ENCODE measurements at regions not wholly inside any gene's neighbourhood (a gene's known extent, or its start where the extent isn't known, plus 50 kb on each side); places are given as distances from the start of the nearest gene placed in this dataset.
A peak's percentile ranks its signal among the peaks of the same experiment; 100 is the strongest.

DNA sequence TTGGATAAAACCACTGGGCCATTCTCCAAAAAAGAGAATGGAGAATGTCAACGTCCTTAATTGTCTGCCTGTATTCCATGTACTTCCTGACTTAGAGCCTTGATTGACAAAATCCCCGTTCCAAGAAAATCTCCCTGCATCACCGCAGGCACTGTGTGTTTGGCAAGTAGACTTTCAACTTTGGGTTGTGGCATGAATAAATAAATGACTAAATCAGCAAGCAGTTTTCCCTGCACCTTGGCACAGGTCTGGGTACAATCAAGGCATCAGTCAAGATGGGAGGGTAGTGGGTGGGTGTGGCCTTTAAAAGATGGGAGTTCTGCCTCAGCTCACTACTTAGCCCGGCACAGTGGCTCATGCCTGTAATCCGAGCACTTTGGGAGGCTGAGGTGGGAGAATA lies 248.5 kb upstream of the RPL38 start:
- no peak for DNase-seq (ENCODE audit: low read depth)

GRCh38 chr17:73955616-73956015 lies 247.9 kb upstream of the RPL38 start:
- DNase-seq (ENCODE audit: low read depth), result no peak

DNA sequence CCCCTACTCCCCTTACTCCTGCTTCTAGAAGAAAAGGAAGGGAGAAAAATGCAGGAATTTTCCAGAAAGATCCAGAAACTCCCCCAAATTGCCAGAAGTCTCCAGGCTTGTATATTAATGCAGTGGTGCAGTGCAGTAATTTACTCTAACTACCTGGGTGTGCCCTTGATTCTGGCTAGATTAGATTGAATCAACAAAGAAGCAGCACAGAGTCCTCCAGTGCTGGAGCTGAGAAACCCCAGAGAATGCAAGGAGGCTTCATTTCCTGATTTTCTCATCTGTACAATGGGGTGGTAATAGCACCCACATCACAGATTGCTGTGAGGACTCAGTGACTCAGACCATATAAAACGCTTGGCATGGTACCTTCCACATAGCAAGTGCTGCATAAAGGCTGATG lies 247.3 kb upstream of the RPL38 start:
- no peak for DNase-seq (ENCODE audit: low read depth)

DNA sequence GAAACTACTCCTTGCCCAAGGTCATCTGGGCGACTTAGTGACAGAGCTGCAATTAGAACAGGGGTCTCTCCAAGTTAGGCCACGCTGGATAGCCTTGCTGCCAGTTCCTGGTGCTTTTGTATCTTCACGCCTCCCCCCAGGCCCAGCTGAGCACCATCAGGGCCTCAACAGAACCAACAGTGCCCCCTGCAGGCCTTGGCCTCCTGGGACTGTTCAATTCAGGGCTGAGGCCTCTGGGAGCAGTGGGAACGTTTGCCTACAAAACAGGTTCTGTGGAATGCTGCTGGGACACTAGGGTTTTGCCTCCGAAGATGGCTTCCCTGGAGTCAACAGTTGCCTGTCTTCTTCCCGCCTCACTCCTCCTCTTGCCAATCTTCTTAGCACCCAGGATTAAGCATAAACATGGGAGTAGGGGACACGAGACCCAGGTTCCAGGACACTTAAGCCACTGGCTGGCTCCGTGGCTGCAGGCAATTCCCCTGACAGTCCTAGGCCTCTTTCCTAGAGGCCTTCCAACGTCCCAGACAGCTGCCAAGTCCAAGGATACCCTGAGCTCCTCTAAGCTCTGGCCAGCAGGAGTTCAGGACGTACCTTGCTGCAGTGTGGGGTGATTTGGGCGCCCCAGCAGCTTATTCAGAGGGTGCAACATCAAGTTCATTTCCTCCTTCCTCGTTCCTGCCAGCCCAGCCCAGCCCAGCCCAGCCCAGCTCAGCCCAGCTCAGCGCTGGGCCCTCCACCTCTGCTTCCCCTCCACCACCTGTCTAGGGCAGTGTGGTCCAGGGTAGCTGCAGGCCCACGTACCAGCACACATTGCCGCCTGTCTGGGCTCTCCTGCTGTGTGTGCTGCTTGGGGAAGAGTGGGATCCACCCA lies 246.6 kb upstream of the RPL38 start:
- no peak for DNase-seq (ENCODE audit: low read depth)

GRCh38 chr17:73957564-73957963 lies 245.9 kb upstream of the RPL38 start:
- DNase-seq (ENCODE audit: low read depth), result no peak

- DNase-seq (ENCODE audit: low read depth), result no peak
Observed at GRCh38 chr17:73958453-73958852, 245.0 kb upstream of the RPL38 start.

DNA sequence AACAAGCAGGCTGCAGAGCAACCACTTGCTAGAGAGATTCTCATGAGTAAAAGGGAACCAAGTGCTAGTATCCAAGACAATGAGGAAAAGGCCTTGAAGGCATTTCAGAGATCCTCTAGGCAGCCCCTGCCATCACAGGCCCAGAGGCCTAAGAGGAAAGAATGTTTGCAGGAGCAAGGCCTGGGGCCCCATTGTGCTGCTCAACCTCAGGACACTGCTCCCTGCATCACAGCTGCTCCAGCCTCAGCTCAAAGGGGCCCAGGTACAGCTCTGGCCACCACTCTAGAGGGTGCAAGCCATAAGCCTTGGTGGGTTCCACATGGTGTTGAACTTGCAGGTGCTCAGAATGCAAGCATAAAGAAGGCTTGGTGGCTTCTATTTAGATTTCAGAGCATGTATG lies 243.0 kb upstream of the RPL38 start:
- no peak for DNase-seq (ENCODE audit: low read depth)

DNA sequence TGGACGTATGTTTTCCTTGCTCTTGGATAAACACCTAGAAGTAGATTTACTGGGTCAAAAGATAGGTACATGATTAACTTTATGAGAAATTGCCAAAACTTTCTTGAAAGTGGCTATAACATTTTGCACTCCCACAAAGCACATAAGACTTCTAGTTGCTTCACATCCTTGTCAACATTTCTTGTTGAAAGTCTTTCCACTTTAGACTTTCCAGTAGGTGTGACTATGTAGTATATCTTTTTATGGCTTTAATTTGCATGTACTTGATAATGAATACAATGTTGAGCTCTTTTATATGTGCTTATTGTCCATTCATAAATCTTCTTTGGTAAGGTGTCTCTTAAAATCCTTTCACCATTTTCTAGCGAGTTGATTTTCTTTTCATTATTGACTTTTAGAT lies 241.2 kb upstream of the RPL38 start:
- DNase-seq (ENCODE audit: low read depth), result no peak

GRCh38 chr17:73968680-73969079 lies 234.8 kb upstream of the RPL38 start:
- DNase-seq (ENCODE audit: low read depth), result no peak

DNA sequence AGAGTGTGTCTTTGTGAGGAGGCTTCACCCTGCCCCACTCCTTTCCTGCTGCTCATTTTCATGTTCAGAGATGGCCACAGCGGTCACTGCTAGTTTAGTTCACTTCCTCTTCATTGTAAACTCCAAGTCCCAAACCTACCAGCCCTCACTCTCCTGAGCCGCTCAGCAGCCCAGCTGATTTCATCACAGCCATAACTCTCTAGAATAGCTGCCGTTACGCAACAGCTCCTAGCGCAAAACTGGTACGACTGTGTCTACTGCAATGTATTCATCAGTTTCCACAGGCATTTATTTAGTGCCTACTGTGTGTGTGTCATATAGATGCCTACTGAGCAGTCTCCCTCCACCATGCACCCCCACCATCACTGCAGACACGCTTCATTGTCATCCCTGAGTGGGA lies 233.5 kb upstream of the RPL38 start:
- DNase-seq (ENCODE audit: low read depth), result no peak

DNA sequence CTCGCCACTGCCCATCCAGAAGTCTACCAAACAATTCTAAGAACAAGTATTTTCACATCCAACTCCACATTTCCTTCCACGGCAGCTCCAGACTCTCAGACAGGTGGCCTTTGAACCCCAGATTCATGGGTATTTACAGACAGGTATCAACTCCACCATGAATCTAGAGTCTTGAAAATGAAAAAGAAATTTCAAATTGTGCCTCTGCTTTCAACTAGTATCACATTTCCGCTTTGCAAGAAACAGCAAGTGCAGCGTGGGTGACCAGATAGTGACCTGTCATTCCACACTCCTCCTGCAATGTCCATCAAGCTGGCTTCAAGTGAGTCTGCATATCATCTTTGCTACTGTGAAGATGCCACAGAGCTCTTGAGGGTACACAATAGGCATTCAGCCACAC lies 232.4 kb upstream of the RPL38 start:
- no peak for DNase-seq (ENCODE audit: low read depth)

DNA sequence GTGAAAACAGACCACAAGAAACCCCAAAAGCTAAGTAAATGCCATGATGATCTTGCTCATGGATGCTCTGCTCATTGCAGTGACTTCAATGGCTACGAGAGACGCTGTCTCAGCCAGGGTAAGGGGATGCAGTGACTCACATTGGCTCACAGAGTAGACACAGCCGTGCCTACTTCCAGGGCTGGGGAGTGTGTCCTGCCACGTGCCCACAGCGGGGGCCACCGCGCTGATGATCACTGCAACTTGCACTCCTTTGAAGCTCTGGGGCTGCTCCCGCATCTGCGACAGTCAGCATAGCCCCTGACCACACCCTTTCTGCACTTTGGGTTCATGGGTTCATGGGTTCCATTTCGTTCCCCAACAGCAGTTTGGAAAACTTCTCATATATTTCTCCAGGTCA lies 231.4 kb upstream of the RPL38 start:
- no peak for DNase-seq (ENCODE audit: low read depth)

DNA sequence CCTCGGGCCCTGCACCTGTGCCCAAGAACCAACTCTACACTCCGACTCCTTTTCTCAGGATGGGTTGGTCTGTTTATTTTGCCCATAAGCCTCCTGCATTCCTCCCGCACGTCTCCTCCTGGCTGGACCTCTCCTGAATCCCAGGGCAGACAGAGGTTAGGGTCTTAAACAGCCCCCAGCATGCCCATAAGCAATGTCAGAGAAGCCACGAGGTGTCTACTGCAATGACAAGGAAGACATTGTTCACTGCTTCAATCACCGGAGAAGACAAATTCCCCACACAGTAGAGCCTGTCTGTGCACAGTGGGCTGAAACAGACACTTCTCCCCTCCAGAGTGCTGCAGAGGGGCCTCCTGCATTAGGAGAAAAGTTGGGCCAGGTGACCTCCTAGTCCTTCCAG lies 230.6 kb upstream of the RPL38 start:
- DNase-seq (ENCODE audit: low read depth), result no peak

DNA sequence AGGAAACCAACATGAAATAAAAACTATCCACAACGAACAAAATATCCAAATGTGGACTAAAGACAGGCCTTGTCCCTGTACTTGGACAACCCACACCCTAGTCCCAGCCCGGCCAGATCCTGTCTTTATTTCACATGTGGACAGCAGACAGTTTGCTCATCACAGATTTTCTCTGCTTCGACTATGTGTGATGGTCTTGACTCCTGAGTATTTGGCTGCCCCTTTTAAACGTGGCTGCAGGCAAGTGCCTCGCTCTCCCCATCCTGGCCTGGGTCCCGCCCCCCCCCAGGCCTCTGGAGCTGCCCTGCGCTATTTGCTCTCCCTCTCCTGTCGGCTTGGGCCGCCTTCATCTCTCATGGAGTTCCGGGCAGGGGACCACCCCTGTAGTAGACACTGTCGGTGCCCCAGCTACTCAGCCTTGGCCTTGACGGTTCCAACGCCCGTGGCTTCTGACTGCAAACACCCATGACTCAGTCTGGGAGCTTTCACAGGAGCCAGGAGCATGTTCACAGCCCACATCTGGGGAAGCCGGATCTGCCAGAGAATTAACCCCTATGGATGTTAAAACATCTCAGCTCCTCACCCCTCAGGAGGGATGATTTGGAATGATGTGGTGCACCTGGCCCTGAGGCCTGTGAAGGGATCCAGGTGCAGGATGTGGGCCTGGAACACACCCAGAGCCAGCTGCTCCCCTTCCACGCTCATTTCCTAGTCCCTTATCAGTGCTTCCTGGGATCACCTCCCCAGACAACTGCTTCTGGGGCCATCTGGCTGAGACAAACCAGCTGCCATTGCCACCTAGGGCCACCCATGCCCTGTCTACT lies 229.7 kb upstream of the RPL38 start:
- no peak for DNase-seq (ENCODE audit: low read depth)

- no peak for DNase-seq (ENCODE audit: low read depth)
Observed at GRCh38 chr17:73974536-73974935, 228.9 kb upstream of the RPL38 start.

DNA sequence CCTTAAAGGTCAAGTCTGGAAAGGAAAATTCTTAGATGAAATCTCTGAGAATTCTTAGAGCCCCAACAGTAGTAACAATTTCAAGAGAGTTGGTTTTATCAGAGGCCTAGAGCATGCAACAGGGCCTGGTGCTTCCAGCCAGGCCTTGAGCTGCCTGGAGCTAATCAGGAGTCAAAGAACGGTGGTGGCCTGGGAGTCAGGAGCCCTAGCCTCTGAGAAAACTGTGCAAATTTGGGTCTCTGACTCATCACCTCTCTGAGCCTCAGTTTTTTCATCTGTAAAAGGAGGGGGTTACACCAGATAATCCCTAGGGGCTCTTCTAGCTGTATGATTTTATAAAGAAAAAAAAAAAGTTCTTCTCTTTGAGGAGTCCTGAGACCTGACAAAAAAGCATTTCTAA lies 227.3 kb upstream of the RPL38 start:
- DNase-seq (ENCODE audit: low read depth), result no peak

GRCh38 chr17:73976676-73977521 lies 226.6 kb upstream of the RPL38 start:
- peak; percentile 6 for DNase-seq (ENCODE audit: low read depth)

- no peak for DNase-seq (ENCODE audit: low read depth)
Observed at GRCh38 chr17:73980517-73980916, 223.0 kb upstream of the RPL38 start.

DNA sequence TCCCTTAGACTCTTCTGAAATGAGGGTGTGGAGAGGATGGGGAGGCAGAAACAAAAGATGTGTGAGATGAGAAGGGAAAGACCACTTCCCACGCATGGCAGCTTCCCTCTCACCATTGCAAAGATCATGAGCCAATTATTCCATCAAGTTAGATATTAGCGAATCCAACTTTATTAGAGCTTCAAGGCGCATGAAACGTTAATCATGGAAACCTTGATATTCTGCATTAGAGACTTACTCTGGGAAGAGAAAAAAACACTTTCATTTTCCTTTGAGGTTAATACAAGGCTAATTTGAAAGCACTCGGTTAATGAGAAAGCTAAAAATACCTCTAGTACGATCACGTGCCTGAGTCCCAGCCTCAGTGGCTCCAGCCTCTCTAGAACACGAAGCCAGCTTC lies 220.6 kb upstream of the RPL38 start:
- no peak for DNase-seq (ENCODE audit: low read depth)

DNA sequence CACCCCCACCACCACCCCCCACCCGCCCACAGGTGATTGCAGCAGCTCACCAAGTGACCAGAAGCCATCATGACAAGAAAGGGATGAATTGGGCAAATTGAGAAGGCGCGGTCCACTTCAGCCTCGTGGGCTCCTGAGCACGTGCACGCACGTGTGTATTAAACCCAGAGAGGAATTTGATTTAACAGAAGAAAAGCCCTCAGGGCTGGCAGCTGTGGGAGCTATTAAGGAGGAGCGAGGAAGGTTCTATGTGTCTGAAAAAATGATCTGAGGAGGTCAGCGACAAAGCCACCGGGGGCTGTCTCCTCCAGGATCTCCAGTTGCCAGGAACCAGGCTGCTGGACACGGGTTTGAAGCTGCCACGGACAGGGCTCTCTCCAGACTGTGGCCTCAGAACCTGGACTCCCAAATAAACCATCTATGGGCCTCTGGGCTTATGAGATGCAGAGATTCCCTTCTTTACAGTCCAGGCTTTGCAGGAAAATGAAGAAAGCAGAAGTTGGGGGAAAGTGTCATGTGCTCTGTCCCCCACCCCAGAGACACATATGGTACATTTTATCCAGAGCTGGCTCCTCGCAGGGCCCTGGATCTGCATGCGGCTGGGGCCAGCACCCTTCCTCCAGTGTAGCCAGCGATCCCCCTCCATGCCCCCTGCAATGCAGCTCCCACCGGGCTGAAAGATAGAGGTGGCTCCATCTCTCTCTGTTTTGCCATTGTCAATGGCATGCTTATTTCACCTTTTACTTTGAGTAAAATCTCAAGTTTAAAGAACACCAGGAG lies 219.7 kb upstream of the RPL38 start:
- DNase-seq (ENCODE audit: low read depth), result no peak

DNA sequence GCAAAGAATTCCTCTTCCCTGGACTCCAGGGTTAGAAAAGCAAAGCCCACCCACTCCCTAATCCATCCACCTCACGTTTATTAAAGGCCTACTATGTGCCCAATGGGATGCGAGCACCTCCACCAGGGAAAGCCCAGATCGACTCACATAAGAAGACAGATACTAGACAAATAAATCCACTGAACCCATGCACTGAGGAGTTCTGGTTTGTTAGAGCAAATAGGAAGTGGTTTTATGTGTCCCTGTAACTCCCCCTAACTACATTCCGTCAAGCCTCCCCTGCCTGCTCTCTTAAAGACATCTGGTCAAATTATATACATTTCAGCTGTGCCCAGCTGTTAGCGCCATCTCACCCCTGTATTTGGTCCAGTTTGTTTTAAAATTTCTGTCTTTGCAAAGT lies 218.5 kb upstream of the RPL38 start:
- DNase-seq (ENCODE audit: low read depth), result no peak

Measured in stromal cell of bone marrow (primary cell).